IPS-18a (cell line): ENCODE measurements at regions not wholly inside any gene's neighbourhood (a gene's known extent, or its start where the extent isn't known, plus 50 kb on each side); places are given as distances from the start of the nearest gene placed in this dataset.

ENCODE experiments used
- H3K27ac ChIP-seq: one replicate; pipeline ENCODE4 v1.5.1; 2013; ENCODE audit warnings: low read length
- H3K27me3 ChIP-seq: one replicate; pipeline ENCODE4 v1.6.1; 2013; ENCODE audit warnings: mild to moderate bottlenecking, low read length; ENCODE audit not compliant: control insufficient read depth, insufficient read depth
- H3K36me3 ChIP-seq: one replicate; pipeline ENCODE4 v1.6.1; 2013; ENCODE audit warnings: low read depth, low read length; ENCODE audit not compliant: control insufficient read depth
- H3K4me1 ChIP-seq: one replicate; pipeline ENCODE4 v1.6.1; 2013; ENCODE audit warnings: low read depth, low read length; ENCODE audit not compliant: control insufficient read depth
- H3K4me3 ChIP-seq: one replicate; pipeline ENCODE4 v1.5.1; 2013; ENCODE audit warnings: low read length
- H3K9ac ChIP-seq: one replicate; pipeline ENCODE4 v1.6.1; 2013; ENCODE audit warnings: mild to moderate bottlenecking, low read length, moderate library complexity
- H3K9me3 ChIP-seq: one replicate; pipeline ENCODE4 v1.6.1; 2013; ENCODE audit warnings: low read depth, low read length; ENCODE audit not compliant: control insufficient read depth

GRCh38 chr16:51813609-51814008 lies 662.5 kb upstream of the SALL1 start:
- Histone ChIP-seq H3K27me3 (no peaks in the 10 kb centered on the region), H3K27ac (no peak overlapping the region), H3K36me3 (no peaks in the 10 kb centered on the region), H3K9me3 (no peaks in the 10 kb centered on the region), H3K4me3 (no peak overlapping the region), H3K9ac (no peak overlapping the region), H3K4me1 (no peaks in the 10 kb centered on the region)

- no peak overlapping the region for H3K9ac ChIP-seq
- H3K36me3 ChIP-seq, result no peaks in the 10 kb centered on the region
- H3K9me3 ChIP-seq, result no peaks in the 10 kb centered on the region
- no peak overlapping the region for H3K27ac ChIP-seq
- H3K4me1 ChIP-seq, result no peaks in the 10 kb centered on the region
- no peaks in the 10 kb centered on the region for H3K27me3 ChIP-seq
- no peak overlapping the region for H3K4me3 ChIP-seq
Measured at GRCh38 chr16:51812945-51813344, 661.9 kb upstream of the SALL1 start.

GRCh38 chr16:51807551-51807950 lies 656.5 kb upstream of the SALL1 start:
- H3K27me3 ChIP-seq, result no peaks in the 10 kb centered on the region
- H3K9ac ChIP-seq, result no peak overlapping the region
- no peak overlapping the region for H3K4me3 ChIP-seq
- no peaks in the 10 kb centered on the region for H3K4me1 ChIP-seq
- H3K9me3 ChIP-seq, result no peaks in the 10 kb centered on the region
- H3K27ac ChIP-seq, result no peak overlapping the region
- no peaks in the 10 kb centered on the region for H3K36me3 ChIP-seq

- Histone ChIP-seq H3K27me3 (no peaks in the 10 kb centered on the region), H3K9me3 (no peaks in the 10 kb centered on the region), H3K27ac (no peak overlapping the region)
Measured at GRCh38 chr16:51801635-51802034, 650.6 kb upstream of the SALL1 start.

GRCh38 chr16:51797669-51798259 lies 646.7 kb upstream of the SALL1 start:
- Histone ChIP-seq H3K9me3 (no peaks in the 10 kb centered on the region), H3K27me3 (no peaks in the 10 kb centered on the region), H3K4me3 (no peak overlapping the region), H3K27ac (no peak overlapping the region), H3K4me1 (no peaks in the 10 kb centered on the region), H3K9ac (no peak overlapping the region), H3K36me3 (no peaks in the 10 kb centered on the region)

More at GRCh38 chr16:51801635-51802034, 650.6 kb upstream of the SALL1 start:
- Histone ChIP-seq H3K4me1 (no peaks in the 10 kb centered on the region), H3K9ac (no peak overlapping the region), H3K36me3 (no peaks in the 10 kb centered on the region), H3K4me3 (no peak overlapping the region)

GRCh38 chr16:51779240-51779639 lies 628.2 kb upstream of the SALL1 start:
- Histone ChIP-seq H3K9ac (no peak overlapping the region), H3K27me3 (no peaks in the 10 kb centered on the region), H3K9me3 (no peaks in the 10 kb centered on the region), H3K36me3 (no peaks in the 10 kb centered on the region), H3K4me3 (no peak overlapping the region), H3K4me1 (no peaks in the 10 kb centered on the region), H3K27ac (no peak overlapping the region)

GRCh38 chr16:51773071-51773890 lies 622.2 kb upstream of the SALL1 start:
- Histone ChIP-seq H3K4me3 (no peak overlapping the region), H3K27ac (no peak overlapping the region), H3K27me3 (no peaks in the 10 kb centered on the region), H3K9ac (no peak overlapping the region), H3K36me3 (no peaks in the 10 kb centered on the region), H3K9me3 (no peaks in the 10 kb centered on the region), H3K4me1 (peaks cover 4% of the 10 kb centered on the region)

- H3K9me3 ChIP-seq, result no peaks in the 10 kb centered on the region
- H3K36me3 ChIP-seq, result no peaks in the 10 kb centered on the region
- no peak overlapping the region for H3K27ac ChIP-seq
- peaks cover 19% of the 10 kb centered on the region for H3K4me1 ChIP-seq
- no peaks in the 10 kb centered on the region for H3K27me3 ChIP-seq
- H3K9ac ChIP-seq, result no peak overlapping the region
- H3K4me3 ChIP-seq, result no peak overlapping the region
Measured at GRCh38 chr16:51766739-51767138, 615.7 kb upstream of the SALL1 start.

- no peaks in the 10 kb centered on the region for H3K9me3 ChIP-seq
- no peak overlapping the region for H3K9ac ChIP-seq
- peaks cover 39% of the 10 kb centered on the region for H3K4me1 ChIP-seq
- H3K36me3 ChIP-seq, result no peaks in the 10 kb centered on the region
- no peak overlapping the region for H3K4me3 ChIP-seq
- H3K27ac ChIP-seq, result no peak overlapping the region
- peaks cover 6% of the 10 kb centered on the region for H3K27me3 ChIP-seq
Measured at GRCh38 chr16:51763072-51763661, 612.1 kb upstream of the SALL1 start.

- Histone ChIP-seq H3K36me3 (no peaks in the 10 kb centered on the region), H3K4me1 (peaks cover 39% of the 10 kb centered on the region), H3K4me3 (no peak overlapping the region), H3K9me3 (no peaks in the 10 kb centered on the region), H3K9ac (no peak overlapping the region), H3K27me3 (peaks cover 6% of the 10 kb centered on the region), H3K27ac (no peak overlapping the region)
Measured at GRCh38 chr16:51762081-51762996, 611.3 kb upstream of the SALL1 start.

GRCh38 chr16:51761001-51761400 lies 609.9 kb upstream of the SALL1 start:
- Histone ChIP-seq H3K27me3 (peaks cover 6% of the 10 kb centered on the region), H3K27ac (no peak overlapping the region), H3K9me3 (no peaks in the 10 kb centered on the region), H3K4me3 (no peak overlapping the region), H3K4me1 (peaks cover 42% of the 10 kb centered on the region), H3K9ac (no peak overlapping the region), H3K36me3 (no peaks in the 10 kb centered on the region)
